Chondrocyte (in vitro differentiated cells): ENCODE measurements at regions not wholly inside any gene's neighbourhood (a gene's known extent, or its start where the extent isn't known, plus 50 kb on each side); places are given as distances from the start of the nearest gene placed in this dataset.

ENCODE experiments used
- DNase-seq: peaks from one replicate; pipeline ENCODE4 v3.0.0; 2021; ENCODE audit warnings: mixed read lengths, low spot score
- H3K27ac Mint-ChIP-seq: one replicate; pipeline ENCODE4 v1.8.0; 2021; ENCODE audit warnings: mild to moderate bottlenecking, moderate library complexity, mixed read lengths; ENCODE audit not compliant: unreplicated experiment
- H3K27me3 Mint-ChIP-seq: 2 replicates; pipeline ENCODE4 v1.8.0; 2021; ENCODE audit warnings: low read depth, mixed read lengths
- H3K36me3 Mint-ChIP-seq: 2 replicates; pipeline ENCODE4 v1.8.0; 2021; ENCODE audit warnings: low read depth, mixed read lengths
- H3K4me1 Mint-ChIP-seq: 2 replicates; pipeline ENCODE4 v1.8.0; 2021; ENCODE audit warnings: low read depth, mild to moderate bottlenecking, mixed read lengths
- H3K4me3 Mint-ChIP-seq: one replicate; pipeline ENCODE4 v1.8.0; 2021; ENCODE audit warnings: mild to moderate bottlenecking, moderate library complexity, mixed read lengths; ENCODE audit not compliant: unreplicated experiment
- H3K9me3 Mint-ChIP-seq: 2 replicates; pipeline ENCODE4 v1.8.0; 2021; ENCODE audit warnings: low read depth, mixed read lengths
- TF ChIP-seq, protein P1 (sequence below): fragments of 200-600 bp; sonication (generic); IDR thresholded peaks from 2 replicates; pipeline ENCODE4 v1.5.0; 2021; ENCODE audit warnings: antibody characterized with exemption, mild to moderate bottlenecking, moderate library complexity

DNA sequence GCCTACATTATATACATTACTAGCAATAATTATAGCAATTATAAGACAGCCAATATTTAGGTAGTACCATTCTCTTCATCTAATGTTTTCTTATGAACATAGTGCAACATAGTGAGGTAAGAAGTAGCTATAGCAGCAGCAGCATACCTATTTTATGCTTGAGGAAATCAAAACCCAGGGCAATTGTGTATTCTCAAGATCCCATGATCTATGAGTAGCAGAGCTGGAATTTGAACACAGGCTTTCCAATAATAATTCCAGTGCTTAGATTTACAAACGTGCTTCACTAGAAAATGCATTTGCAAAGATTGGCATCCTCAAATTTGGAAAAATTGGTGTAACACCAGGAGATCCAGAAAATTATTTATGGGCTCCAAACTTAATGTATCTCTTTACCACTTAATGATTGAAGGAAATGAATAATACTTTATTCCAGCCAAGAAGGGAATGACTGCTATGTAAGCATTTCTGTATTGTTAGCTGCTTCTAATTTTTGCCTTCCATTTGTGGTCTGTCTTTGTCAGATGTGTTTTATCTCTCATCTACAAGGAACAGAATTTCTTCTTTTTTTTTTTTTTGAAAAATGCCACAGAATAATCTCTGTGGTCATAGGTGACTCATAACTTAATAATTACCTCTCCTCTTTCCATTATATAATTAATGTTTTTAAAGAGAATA is 451.1 kb downstream of the ARAP2 start:
- H3K27ac Mint-ChIP-seq: no peak overlapping the region
- TF ChIP-seq, protein P1, sequence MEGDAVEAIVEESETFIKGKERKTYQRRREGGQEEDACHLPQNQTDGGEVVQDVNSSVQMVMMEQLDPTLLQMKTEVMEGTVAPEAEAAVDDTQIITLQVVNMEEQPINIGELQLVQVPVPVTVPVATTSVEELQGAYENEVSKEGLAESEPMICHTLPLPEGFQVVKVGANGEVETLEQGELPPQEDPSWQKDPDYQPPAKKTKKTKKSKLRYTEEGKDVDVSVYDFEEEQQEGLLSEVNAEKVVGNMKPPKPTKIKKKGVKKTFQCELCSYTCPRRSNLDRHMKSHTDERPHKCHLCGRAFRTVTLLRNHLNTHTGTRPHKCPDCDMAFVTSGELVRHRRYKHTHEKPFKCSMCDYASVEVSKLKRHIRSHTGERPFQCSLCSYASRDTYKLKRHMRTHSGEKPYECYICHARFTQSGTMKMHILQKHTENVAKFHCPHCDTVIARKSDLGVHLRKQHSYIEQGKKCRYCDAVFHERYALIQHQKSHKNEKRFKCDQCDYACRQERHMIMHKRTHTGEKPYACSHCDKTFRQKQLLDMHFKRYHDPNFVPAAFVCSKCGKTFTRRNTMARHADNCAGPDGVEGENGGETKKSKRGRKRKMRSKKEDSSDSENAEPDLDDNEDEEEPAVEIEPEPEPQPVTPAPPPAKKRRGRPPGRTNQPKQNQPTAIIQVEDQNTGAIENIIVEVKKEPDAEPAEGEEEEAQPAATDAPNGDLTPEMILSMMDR: no peak
- H3K36me3 Mint-ChIP-seq: peaks cover 3% of the 10 kb centered on the region
- H3K4me1 Mint-ChIP-seq: no peaks in the 10 kb centered on the region
- H3K27me3 Mint-ChIP-seq: peaks cover 2% of the 10 kb centered on the region
- DNase-seq: no peak
- H3K9me3 Mint-ChIP-seq: peaks cover 21% of the 10 kb centered on the region
- no peak overlapping the region for H3K4me3 Mint-ChIP-seq

DNA sequence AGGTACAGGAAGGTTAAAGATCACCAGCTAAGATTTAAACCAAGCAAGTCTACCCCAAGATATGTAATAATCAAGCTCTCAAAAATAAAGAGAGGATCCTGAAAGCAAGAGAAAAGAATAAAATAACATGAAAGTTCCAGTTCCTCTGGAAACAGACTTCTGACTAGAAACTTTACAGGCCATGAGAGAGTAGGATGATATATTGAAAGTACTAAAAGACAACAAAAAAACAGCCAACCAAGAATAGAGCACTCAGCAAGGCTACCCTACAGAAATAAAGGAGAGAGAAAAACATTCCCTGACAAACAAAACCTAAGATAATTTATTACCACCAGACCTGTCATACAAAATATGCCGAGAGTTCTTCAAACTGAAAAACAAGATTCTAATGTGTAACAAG is 450.5 kb downstream of the ARAP2 start:
- Mint-ChIP-seq H3K36me3 (peaks cover 3% of the 10 kb centered on the region), H3K9me3 (peaks cover 22% of the 10 kb centered on the region), H3K27me3 (peaks cover 2% of the 10 kb centered on the region), H3K4me3 (no peak overlapping the region), H3K27ac (no peak overlapping the region), H3K4me1 (no peaks in the 10 kb centered on the region)
- TF ChIP-seq, protein P1: no peak
- no peak for DNase-seq

DNA sequence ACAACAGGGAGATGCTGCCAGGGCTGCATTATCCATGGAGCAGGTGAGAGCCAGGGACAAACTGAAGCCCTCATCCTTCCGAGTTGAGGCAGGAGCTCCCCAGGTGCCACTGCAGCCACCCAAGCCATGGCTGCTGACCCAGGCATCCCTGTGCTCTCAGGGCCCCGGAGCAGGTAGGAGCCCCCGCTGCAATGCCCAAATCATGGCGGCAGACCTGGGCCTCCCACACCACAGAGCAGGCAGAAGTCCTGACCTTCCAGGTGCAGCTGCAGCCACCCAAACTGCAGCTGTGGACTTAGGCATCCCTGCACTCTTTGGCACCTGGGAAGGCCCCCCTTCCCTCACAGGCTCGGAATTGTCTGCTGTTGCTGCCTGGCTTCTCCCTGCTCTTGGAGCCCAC is 443.6 kb downstream of the ARAP2 start:
- H3K27me3 Mint-ChIP-seq: no peaks in the 10 kb centered on the region

DNA sequence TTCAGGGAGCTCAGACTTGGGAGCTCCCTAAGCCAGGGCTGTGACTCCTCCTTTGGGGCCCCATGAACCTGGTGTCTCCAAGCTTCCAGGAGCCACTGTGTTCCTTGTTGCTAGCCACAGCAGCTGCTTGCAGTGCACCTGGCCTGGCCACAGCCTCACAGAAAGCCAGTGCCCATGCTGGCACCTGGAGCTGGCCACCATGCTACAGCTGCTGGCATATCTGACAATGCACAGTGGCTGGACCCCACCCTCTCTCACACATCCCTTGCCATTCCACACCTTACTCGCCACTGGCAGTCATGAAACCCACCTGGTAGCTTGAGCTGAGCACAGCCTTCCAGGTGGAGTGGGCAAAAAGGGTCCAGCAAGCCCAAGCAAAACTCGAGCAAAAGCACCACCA is 441.7 kb downstream of the ARAP2 start:
- Mint-ChIP-seq H3K36me3 (no peaks in the 10 kb centered on the region), H3K4me1 (no peaks in the 10 kb centered on the region), H3K27ac (no peak overlapping the region), H3K27me3 (no peaks in the 10 kb centered on the region), H3K9me3 (peaks cover 9% of the 10 kb centered on the region), H3K4me3 (no peak overlapping the region)
- TF ChIP-seq, protein P1: no peak
- peak; percentile 54 for DNase-seq

More for the DNA sequence above, 443.6 kb downstream of the ARAP2 start:
- Mint-ChIP-seq H3K4me1 (no peaks in the 10 kb centered on the region), H3K36me3 (peaks cover 3% of the 10 kb centered on the region), H3K27ac (no peak overlapping the region), H3K9me3 (peaks cover 28% of the 10 kb centered on the region), H3K4me3 (no peak overlapping the region)
- TF ChIP-seq, protein P1: no peak
- peak; percentile 51 for DNase-seq

DNA sequence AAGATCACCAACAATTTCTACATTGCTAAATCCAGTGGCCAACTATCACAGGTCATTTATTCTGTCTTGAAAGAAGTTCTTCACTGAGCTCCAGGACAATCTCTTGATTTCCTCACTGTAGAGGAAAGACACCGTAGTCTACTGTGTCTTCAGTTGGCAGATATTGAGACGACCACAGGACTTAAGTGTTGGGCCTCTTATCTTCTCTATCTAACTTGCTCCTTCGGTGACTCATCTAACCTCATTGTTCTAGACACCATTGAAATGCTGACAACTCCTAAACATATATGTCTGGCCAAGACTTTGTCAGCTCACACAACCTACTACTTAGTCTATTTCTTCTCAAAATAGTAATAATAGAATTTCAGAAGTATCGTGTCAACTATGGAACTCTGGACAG is 425.8 kb downstream of the ARAP2 start:
- Mint-ChIP-seq H3K4me1 (no peaks in the 10 kb centered on the region), H3K27ac (no peak overlapping the region), H3K4me3 (no peak overlapping the region), H3K36me3 (no peaks in the 10 kb centered on the region), H3K9me3 (no peaks in the 10 kb centered on the region), H3K27me3 (no peaks in the 10 kb centered on the region)
- no peak for DNase-seq
- TF ChIP-seq, protein P1: no peak
